OCI-LY7 (cell line): ENCODE measurements at regions not wholly inside any gene's neighbourhood (a gene's known extent, or its start where the extent isn't known, plus 50 kb on each side); places are given as distances from the start of the nearest gene placed in this dataset.

Source experiments
- CTCF ChIP-seq: fragments of 200-600 bp; sonication (generic); conservative IDR thresholded peaks from 2 replicates; pipeline ENCODE4 v1.5.1; 2014; ENCODE audit warnings: mild to moderate bottlenecking, antibody characterized with exemption, low read length, moderate library complexity, mixed read lengths
- EZH2phosphoT487 ChIP-seq: fragments of 200-600 bp; sonication (generic); IDR thresholded peaks from 2 replicates; pipeline ENCODE4 v1.6.1; 2018; ENCODE audit warnings: low read depth, borderline replicate concordance, mild to moderate bottlenecking, mixed run types, antibody characterized with exemption, low read length, moderate library complexity, mixed read lengths

- TF ChIP-seq CTCF (no peak), EZH2phosphoT487 (no peak)
Measured at GRCh38 chr18:28331551-28331950, 154.6 kb upstream of the CDH2 start.
